ENCODE measurements at regions not wholly inside any gene's neighbourhood (a gene's known extent, or its start where the extent isn't known, plus 50 kb on each side); places are given as distances from the start of the nearest gene placed in this dataset.
"Not testable (repeated sequence)": the region's sequence is repeated elsewhere in the genome, so short reads cannot be mapped to it uniquely, and the experiment has no call there.

DNA sequence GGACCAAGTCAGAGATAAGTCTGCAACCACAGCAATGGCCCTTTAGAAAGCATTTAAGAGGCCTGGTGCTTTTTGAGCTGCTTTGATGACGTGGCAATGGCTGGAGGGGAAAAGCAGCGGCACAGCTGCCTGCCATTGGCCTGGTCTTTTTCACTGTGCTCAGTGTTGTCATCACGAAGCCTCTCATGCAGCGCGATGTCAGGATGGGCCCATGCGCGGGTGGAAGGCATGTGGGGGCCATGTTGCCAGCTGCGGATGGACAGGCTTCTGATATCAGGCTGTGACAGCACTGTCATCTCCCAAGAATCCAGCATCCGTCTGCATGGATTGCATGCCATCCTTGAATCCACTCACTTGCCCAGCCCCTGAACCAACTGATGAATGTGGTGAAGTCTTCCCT, 204.5 kb downstream of the ACKR3 start:
- no peak for DNase-seq (ENCODE audit: low read depth)

GRCh38 chr2:236775511-236775910, 205.9 kb downstream of the ACKR3 start:
- no peak for DNase-seq (ENCODE audit: low read depth)

DNA sequence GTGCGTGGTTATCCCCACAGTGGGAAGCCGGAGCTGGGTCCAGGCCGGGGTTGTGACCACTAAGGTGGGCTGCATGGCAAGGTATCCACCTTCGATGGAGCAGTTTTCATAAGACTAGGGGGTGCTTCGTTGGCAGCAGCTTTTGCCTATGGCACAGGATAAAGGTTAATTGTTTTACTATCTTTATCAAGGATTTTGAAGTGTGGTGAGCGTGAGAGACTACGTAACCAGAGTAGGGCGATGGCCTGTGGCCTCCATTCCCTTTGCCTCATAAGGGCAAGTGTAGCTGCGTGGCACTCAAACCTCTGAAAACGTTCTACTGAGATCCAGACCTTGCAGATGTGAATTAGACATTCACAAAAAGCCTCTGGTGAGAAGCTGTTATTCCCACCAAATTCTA, 206.6 kb downstream of the ACKR3 start:
- DNase-seq (ENCODE audit: low read depth), result no peak

- DNase-seq (ENCODE audit: low read depth), result no peak
Measured at GRCh38 chr2:236776695-236777251, 207.1 kb downstream of the ACKR3 start.

- DNase-seq (ENCODE audit: low read depth), result no peak
Measured at GRCh38 chr2:236777408-236777807, 207.8 kb downstream of the ACKR3 start.

DNA sequence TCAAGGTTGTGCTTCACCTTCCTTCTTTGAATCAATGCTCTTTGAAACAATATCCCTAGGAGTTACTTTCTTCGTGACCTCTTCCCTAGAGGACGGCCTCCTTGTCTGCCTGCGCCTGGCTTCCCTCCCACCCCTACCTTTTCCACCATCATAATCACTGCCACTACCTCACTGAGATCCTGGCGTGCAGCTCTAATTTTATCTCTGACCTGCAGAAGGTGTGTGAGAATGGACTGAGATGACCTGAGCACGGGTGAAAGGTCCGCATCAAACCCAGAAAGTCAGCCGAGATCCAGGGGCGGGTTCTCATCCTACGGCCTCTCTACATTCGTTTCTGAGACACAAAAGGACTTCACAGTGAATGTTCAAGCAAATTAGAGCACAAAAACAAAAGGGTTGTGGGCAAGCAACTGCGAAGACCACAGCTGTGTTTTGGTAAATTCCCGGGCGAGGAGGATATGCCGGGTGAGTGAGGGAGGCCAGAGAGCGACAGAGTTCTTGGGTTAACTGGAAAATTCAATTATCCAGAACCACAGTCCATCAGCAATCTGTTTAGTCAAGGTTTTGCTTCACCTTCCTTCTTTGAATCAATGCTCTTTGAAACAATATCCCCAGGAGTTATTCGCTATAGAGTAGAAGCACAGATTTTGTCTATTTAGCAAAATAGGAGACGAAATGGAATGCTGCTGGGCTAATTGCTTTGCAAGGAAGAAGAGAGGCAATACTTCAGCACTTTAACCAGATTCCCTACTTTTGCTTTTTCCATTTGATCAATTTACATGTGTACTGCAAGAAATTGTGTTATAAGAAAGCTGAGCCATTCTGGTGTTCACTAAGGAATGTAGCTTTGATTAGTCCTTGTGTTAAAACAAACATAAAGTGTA, 212.6 kb downstream of the ACKR3 start:
- no peak for DNase-seq (ENCODE audit: low read depth)

- DNase-seq (ENCODE audit: low read depth), result no peak
Measured at GRCh38 chr2:236782938-236783337, 213.3 kb downstream of the ACKR3 start.

DNA sequence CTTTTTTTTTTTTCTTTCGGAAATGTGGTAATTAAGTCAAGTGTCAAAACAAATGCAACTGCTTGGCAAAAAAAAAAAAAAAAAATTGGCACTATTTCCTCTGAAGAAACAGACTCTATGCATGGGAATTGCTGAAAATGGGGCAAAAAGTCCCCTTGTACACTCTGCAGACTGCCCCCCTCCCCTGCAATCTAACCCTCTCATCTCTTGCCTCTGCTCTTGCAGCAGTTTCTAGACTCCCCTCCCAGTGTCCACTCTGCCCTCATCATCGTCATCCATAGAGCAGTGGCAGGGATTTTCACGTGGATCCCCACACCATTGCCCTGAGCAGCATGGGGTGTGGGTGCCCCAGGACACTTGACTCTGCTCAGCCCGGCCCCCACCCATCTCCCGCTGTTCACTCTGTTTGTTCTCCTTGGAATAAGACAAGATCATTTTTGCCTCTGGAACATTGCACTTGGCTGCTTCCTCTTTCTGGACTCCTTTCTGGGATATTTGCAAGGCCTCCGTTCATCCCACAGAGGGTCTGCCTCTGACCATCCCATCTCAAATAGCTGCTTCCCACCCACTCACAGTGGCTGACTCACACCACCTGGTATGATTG, 213.9 kb downstream of the ACKR3 start:
- DNase-seq (ENCODE audit: low read depth), result no peak

DNA sequence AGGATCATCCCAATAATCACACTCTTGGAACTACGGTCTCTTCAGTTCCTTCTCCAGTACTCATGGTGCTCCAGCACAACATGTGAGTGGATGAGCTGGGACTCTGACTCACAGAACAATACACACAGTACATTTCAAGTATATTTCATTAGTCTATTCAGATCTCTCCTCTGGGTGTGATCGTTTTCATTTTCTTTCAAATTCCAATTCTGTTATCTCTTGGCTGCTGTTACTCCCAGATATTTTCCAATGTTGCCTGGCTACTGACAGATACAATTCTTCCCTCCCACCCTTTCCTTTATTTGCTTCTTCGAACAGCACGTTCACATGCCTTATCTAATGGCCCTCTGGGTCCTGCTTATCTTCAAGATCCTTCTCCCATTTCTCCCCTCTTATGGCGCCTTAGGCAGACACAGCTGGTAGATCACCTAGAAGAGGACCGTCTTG, 216.0 kb downstream of the ACKR3 start:
- DNase-seq (ENCODE audit: low read depth), result no peak

GRCh38 chr2:236786751-236787150, 217.1 kb downstream of the ACKR3 start:
- DNase-seq (ENCODE audit: low read depth), result no peak

DNA sequence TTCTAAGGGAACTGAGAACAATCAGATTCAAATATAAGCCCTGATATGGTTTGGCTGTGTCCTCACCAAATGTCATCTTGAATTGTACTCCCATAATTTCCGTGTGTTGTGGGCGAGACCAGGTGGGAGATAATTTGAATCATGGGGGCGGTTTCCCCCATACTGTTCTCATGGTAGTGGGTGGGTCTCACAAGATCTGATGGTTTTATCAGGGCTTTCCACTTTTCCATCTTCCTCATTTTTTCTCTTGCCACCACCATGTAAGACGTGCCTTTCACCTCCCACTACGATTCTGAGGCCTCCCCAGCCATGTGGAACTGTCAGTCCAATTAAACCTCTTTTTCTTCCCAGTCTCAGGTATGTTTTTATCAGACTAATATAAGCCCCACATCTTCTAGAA, 217.8 kb downstream of the ACKR3 start:
- not testable (repeated sequence) for DNase-seq (ENCODE audit: low read depth)

DNA sequence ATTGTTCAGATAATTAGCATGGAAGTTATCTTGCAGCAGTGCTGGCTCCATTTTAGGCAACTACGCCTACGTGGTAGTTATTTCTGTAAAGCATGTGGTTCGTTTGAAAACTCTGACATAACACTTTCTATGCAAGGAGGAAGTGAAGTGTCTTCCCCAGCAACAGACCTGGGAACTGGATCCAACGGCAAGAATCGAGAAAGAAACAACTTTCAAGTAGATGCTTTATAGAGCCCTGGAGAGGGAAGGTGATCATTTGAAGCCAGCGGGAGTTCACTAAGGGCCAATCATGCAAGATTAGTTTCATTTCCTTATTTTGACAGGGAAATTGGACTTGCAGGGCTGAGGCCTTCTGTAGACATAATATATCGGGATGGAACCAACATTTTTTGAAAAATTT, 218.3 kb downstream of the ACKR3 start:
- DNase-seq (ENCODE audit: low read depth), result no peak

DNA sequence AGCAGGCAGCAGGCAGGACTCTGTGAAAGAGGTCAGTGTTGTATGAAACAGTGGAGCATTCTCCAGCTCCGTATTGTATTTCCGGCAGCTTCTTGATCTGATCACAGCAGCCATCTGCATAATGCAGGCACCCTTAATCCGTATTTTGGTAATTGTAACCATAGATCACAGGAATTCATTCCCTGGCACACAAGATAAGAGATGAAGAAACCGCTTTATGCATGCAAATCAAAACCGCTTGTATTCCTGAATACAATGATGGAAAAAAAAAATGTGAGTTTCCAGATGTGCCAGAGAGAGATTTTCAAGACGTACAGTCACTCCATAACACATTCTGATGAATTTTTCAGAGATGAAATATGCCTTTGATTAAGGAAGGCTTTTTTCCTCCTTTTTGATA, 221.3 kb downstream of the ACKR3 start:
- DNase-seq (ENCODE audit: low read depth), result no peak

GRCh38 chr2:236793023-236794011, 223.7 kb downstream of the ACKR3 start:
- no peak for DNase-seq (ENCODE audit: low read depth)

DNA sequence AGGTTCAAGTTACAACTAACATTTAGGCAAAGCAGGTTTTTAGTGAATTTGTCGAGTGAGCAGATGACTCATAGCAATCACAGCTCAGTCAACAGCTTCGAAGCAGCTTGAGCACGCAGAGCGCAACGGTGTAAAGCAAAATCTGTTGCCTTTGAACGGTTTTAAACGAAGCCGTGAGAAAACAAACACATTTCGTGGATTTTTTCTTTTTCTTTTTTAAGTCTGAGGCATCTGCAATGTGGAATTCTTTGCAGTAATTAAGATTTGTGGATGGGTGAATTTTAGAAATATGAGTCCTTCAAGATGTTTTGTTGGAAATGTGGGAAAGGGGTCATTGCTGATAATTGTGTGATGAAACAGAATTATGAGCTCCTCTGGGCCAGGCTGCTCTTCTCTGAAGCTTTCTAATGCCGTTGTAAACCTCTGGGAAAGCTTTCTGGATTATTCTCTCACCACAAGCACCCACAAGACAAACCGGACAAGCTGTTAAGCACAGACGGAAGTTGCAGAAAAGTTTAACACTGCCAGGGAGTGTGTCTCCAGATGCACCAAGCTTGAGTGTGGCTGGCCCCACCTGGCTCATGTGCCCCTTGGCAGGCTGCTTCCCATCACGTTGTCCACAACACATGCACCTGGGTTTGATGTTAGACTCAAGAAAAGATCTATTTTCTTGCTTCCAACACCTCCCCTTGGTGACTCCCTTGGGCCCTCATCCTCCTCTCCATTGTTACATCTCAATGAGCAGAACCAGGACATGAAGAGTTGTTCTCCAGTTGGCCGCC, 224.7 kb downstream of the ACKR3 start:
- no peak for DNase-seq (ENCODE audit: low read depth)

DNA sequence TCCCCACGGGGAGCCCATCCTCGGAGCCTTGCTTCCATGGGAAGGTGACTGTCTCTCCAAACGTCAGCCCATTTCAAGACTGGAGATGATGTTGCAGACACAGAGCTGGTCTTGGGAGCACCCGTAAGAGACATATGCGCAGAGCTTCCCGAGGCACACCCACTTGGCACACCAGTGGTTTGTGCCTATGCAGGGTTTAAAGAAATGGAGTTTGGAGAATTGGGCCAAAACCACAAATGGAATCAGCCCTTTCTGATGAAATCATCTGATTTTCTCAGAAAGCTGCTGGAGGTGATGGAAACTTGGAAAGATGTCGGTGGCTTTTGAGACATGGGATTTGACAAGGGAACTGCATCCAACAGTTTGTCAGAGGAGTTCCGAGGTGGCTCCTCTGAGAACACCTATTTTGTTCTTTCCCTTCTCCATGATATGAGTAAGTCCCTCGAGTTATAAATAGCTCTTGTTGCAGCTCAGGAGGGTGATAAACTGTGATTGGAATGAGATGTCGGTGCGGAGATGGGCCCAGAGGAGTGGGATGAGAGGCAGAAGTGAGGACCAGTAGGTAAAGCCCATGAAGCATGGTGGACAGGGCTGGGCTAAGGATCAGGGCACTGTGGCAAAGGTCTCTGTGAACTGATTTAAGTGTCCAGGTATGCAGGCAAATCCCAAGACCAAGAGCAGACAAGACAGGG, 225.7 kb downstream of the ACKR3 start:
- DNase-seq (ENCODE audit: low read depth), result no peak

- DNase-seq (ENCODE audit: low read depth), result no peak
Measured at GRCh38 chr2:236795861-236796219, 226.2 kb downstream of the ACKR3 start.

- no peak for DNase-seq (ENCODE audit: low read depth)
Measured at GRCh38 chr2:236796236-236796635, 226.6 kb downstream of the ACKR3 start.

- no peak for DNase-seq (ENCODE audit: low read depth)
Measured at GRCh38 chr2:236797411-236797810, 227.8 kb downstream of the ACKR3 start.

GRCh38 chr2:236798491-236798890, 228.9 kb downstream of the ACKR3 start:
- DNase-seq (ENCODE audit: low read depth), result no peak

Measured in activated T-cell treated with anti-CD3 and anti-CD28 coated beads for 24 hours (primary cell).